HG03025 (cell line): ENCODE measurements at regions not wholly inside any gene's neighbourhood (a gene's known extent, or its start where the extent isn't known, plus 50 kb on each side); places are given as distances from the start of the nearest gene placed in this dataset.

Experiments
- ATAC-seq: cut with Tn5 transposase; IDR thresholded peaks from one replicate; pipeline ENCODE4 v1.9.1; 2021; ENCODE audit warnings: mild to moderate bottlenecking, moderate library complexity; ENCODE audit not compliant: unreplicated experiment, low FRiP score

DNA sequence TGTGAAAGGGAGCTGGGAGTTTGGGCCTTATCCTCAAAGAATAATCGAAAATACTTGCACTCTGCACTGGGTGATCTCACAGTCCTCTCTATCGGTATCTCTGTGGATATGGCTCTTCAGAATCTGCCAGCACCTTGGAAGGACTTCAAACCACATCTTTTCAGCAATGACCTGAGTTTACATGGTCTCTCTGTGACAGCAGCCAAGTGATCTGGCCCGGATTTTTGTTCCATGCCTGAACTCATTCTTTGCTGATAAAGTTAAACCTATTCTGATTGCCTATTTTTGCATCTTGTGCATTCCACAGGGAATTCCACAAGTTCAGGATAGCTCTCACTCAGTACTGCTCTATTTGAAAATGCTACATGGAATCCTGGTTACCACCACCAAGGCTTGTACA lies 98.9 kb downstream of the HDGFL1 start:
- ATAC-seq, result no peak

DNA sequence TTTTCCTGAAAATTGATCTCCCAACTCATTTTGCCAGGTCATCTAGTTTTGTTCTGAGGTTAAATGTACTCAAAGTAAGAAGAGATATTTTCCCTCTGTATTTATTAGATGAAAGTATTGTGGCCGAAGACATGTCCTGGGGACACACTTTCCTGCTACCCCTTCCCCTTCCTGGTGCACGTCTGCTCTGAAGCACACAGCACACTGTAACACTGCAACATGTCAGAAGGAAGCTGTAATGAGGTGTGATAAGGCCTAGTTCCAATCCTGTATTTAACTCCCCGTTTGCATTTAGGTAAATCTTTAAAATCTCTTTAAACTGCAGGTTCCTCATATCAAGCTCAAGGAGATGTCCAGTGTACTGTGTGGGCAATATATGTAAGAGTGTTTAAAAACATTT lies 99.4 kb downstream of the HDGFL1 start:
- ATAC-seq, result no peak

DNA sequence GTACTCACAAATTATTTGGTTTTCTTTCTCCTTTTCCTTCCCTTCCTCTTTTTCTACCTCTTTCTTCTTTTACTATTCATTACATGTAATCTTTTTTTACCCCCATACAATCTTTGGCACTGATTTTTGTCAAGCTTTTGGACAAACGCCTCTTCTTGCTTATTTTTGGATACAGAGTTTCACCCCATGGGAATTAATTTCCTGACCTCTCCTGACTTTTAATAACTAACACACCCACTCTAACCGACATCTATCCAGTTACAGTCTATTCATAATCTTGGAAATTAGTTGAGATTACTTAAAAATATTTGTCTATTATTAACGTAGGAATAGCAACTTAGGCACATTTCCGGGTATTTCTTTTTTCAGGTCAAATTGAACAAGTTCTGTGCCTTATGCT lies 101.2 kb downstream of the HDGFL1 start:
- no peak for ATAC-seq

DNA sequence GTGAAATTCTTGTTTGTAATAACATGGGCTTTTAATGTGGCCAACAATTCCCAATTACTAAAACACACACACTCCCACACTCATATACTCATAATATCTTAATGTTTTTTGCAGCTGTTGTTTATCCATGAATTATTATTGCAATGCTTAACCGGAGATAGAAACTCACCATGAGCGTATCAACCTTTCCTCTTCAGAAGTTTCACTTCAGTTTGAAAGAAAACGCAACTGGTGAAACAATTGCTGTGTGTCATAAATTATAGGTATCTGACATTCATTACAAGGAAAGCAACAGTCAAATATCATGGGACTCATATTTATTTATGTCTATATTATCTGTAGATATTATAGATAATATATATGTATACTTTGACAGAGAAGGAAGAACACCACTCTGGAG lies 104.1 kb downstream of the HDGFL1 start:
- ATAC-seq, result no peak

DNA sequence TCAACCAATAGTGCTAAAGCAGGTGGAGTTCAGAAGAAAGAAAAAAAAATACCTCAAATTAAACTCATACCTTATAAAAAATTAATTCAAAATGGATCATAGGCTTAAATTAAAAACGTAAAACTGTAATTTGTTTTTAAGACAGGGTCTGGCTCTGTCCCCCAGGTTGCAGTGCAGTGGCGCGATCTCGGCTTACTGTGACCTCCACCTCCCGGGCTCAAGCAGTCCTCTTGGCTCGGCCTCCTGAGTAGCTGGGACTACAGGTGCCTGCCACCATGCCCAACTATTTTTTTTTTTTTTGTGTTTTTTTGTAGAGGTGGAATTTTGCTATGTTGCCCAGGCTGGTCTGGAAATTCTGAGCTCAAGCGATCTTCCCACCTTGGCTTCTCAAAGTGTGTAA lies 111.6 kb downstream of the HDGFL1 start:
- ATAC-seq, result no peak

DNA sequence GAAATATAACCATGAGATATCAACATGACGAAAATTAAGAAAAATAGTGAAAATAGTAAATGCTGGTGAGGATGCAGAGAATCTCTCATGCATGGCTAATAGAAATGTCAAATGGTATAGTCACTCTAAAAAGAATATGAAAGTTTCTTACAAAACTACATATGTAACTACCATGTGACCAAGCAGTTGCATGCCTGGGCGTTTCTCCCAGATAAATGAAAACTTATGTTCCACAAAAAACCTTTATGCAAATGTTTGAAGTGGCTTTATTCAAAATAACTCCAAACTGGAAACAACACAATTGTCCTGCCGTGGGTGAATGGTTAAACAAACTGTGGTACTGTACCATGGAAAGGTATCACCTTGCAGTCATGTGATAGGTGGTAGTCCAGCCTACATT lies 112.4 kb downstream of the HDGFL1 start:
- no peak for ATAC-seq

DNA sequence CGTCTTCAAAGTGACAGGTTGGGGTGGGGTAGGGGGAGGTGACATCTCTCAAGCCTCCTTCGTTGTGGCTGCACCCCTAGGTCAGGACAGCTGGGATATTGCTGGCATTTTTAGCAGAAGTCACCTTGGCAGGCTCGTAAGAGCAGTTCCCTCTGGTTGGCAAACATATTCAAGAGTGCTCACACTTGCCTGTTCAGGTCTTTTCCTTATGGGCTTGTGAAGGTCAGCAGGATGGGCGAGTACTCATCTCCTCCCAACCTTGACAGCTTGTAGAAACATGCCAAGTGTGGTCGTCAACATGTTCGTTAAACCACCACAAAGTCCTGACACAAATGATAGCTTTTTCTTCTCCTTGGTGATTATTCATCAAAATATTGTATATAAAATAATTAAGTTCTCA lies 113.6 kb downstream of the HDGFL1 start:
- ATAC-seq, result no peak

DNA sequence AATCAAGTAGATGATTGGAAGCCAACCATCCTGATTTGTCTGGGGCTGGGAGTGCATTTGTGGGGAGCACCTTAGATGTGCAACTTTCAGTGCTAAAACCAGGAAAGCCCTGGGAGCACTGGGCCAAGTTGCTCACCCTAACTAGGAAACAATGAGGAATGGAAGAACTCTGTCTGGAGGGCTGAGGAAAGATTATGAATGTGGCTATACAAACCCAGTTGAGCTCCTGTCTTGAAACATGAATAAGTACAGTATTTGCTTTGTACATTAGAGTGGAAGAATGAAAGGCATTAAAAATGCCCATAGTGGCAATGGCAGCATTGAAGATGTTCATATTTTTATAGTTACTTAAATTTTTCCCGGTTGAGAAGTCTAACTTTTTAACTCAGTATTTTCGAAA lies 121.1 kb downstream of the HDGFL1 start:
- ATAC-seq, result no peak

DNA sequence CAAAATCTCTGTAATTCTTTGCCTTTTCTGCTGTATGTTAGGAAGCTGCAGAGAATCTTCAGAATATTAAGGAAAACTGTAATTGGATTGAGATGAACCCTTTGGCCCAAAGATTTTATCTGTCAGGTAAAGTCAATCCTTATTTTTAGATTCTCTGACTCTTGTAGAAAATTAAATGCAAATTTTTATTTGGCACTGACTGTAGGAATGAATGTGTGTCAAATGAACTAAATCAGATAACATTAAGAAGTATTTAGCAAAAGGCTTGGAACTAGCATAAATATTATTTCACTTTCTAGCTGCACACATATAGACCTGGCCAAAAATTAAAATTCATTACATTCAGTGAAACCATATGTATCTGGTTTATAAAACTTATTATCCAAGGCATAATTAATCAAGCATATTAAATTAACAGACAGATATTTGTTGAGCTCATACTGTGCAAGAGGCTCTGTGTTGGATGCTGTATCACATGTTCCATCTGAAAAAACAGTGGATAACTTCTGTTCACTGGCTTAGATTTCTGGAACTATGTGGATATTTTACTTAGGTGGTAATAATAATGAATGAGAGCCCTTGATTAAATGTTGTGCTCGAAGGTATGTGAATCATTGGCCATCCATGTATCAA lies 124.8 kb downstream of the HDGFL1 start:
- no peak for ATAC-seq

DNA sequence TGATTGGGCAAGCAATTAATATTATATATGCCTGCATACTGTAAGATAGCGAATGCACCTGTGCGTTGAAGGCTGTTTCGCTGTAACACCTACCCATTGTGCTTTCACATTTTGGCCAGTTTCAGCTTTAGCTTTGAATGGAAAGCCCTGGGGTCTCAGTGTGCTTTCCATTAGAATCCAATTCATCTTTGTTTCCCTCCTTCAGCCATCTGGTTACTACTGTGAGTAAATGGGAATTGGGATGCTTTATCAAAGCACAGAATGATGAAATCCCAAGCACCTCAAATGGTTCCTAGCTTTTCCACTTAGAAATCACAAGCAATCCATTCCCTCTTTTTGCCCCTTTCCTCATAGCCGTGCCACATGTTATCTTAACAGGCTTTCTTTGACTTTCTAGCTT lies 127.1 kb downstream of the HDGFL1 start:
- no peak for ATAC-seq

DNA sequence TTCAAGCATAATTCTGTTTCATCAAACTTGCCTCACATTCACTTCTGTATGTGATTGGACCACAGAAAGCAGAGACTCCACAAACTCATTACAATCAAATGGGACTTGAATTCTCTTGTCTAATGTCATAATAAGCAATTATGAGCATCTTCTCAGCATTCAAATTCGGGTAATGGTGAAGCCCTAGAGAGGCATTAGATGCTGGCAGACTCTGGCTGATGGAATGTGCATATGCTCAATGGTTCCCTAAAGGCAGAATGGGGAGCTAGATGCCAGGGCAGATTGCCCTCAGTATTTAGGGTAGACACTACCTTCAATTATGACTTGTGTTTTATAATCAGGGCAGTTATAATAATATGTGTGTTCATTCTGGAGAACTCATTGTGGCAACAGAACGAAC lies 127.9 kb downstream of the HDGFL1 start:
- ATAC-seq, result no peak

DNA sequence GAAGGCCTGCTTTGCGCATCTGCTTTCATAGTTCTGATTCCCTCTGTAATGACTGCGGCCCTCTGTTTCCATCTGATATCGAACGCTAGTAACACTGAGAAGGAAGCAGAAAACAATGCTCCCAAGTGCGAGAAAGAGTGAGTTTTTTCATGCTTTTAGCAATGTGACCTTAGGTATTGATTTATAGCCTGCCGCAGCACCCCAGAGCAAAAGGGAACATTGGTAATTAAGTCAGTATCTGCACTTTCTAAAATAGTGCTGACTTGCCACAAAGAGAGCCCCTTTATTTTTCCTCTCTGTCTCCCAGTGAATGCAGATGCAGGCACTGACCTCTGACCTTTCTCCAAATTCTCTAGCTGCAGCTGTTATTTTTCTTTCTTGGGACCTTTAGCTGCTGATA lies 129.8 kb downstream of the HDGFL1 start:
- no peak for ATAC-seq

DNA sequence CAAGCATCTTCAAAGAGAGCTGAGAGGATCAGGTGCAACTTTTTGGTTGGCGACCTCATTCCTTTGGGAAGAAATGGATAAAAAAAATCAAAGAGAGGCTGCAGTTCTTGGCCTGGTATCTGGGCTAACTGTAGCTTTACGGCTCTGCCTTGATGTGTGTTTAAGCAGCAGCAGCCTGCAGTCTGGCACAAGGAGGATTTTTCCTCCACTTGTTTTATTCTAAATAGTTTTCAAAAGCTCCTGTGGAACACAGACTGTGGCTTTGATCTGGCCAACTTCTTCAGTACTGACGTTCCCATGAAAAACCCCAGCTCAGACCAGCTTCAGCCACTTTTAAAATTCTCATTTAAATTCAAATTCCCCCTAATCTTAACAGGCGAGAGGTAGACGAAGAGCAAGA lies 137.3 kb downstream of the HDGFL1 start:
- ATAC-seq, result no peak

DNA sequence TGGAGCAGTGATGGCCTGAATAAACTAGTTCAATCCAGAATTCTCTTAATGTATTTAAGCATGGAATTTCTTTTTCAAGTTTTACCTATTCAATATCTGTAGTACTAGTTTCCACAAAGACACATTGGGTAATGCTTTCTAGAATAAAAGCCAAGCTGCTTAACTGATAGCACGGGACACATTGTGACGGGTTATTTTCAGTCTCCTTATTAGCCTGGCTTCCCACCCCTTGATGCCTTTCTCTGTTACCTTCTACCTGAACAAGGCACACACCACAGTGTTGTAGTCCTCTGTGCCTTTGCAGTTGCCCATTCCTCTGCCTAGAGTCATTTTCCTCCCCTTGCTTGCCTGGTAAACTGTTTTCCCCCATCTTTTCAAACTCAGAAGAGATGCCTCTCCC lies 139.1 kb downstream of the HDGFL1 start:
- no peak for ATAC-seq

DNA sequence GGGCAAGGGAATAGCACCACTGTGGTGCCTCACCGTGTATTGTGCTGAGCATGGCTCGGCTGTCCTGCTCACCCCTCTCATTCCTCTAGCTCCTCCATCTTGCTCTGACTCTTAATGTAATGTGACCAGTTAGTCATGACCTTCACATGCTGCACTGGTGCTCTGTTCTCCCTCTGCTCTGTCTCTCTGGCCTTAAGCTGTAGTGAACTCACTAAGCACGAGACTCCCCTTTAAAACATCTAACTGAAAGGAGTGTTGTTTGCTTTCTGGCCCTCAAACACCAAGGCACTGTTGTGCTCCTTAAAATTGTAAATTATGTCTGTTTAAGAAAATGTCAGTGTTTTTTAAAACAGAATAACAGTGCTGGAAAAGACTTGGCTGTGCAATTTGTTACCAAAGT lies 140.4 kb downstream of the HDGFL1 start:
- no peak for ATAC-seq

DNA sequence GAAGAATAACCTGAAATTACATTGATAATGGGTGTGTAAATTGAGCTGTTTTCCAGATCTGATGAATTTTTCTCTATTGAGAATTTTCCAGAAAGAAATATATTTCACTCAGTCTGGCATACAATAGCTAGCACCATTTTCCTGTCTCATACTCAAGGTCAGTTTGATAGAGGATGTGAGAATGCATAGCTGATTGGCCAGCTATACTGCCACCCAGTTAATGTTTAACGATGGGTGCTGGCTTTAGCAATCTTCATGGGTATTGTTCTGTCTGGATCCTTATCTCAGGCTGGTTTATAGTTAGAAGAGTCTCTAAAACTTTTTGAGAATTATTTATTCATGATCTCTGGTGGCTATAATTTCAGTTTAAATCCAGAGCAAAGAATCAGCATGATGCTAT lies 147.4 kb downstream of the HDGFL1 start:
- no peak for ATAC-seq

DNA sequence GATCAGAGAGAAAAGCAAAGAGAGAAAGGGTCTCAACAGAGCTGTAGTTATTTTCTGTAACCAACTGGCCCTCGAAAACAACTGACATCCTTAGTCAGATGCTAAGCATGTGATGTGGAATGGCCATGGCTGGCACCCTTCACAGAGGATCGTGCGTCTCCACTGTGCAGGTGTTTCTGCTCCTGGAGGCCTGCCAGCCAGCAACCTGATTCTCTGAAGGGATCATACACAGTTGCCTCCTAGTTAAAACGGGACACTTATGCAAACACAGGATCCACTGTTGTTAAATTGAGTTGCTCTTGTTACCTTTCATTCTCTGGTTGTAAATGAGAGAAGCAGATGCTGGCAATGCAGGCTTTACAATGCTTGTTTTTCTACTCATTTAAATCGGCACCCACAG lies 148.5 kb downstream of the HDGFL1 start:
- no peak for ATAC-seq

DNA sequence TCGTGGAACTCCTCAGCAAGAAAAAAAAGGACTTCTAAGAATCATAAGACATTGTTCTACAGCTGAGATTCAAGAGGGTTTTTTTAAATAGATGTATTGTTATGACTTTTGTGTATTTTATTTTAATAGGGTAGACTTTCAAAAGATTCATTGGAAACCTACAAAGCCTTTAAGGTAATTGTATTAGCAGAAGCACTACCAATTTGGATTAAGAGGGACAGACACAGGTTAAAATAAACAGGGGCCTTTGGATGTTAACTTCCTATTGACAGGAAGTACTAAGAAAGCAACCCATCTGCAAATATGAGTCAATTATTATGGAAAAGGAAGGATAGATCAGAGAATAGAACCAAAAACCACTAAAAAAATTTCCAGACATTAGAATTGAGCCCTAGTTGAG lies 153.5 kb downstream of the HDGFL1 start:
- no peak for ATAC-seq

DNA sequence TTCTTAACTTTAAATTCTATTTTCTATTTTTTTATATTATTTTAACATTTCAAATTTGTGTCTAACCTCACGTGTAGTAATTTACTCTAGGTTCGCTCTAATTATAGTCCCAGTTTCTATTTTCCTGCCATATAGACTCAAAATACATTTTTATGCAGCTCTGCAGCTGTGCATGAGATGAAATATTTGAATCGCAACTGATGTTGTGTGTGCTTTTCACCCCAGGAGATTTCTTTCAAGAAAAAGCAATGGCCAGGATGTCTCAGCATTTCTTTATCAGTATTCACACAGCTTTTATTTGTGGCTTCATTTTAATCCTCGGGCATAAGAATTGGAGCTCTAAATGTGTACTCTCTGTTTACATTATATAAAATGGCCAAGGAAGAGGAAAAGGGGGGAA lies 157.6 kb downstream of the HDGFL1 start:
- ATAC-seq, result no peak

DNA sequence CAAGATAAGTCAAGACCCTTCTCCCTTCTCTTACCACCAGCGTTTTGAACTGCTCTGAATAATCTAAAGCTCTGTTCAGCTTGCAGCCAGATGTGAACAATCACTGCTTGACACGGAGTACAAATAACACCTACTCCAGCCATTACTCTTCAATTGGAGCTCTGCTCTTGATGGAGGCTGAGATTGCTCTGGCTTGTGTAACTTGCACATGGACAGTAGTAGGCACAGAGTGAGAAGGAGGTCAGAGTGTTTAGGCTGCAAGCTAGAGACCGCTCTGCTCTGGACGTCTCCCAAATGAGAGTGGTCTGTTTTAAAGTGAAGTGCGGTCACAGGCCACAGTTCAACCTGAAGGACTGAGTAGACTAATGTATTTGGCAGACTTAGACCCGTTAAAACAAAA lies 158.3 kb downstream of the HDGFL1 start:
- ATAC-seq, result no peak

DNA sequence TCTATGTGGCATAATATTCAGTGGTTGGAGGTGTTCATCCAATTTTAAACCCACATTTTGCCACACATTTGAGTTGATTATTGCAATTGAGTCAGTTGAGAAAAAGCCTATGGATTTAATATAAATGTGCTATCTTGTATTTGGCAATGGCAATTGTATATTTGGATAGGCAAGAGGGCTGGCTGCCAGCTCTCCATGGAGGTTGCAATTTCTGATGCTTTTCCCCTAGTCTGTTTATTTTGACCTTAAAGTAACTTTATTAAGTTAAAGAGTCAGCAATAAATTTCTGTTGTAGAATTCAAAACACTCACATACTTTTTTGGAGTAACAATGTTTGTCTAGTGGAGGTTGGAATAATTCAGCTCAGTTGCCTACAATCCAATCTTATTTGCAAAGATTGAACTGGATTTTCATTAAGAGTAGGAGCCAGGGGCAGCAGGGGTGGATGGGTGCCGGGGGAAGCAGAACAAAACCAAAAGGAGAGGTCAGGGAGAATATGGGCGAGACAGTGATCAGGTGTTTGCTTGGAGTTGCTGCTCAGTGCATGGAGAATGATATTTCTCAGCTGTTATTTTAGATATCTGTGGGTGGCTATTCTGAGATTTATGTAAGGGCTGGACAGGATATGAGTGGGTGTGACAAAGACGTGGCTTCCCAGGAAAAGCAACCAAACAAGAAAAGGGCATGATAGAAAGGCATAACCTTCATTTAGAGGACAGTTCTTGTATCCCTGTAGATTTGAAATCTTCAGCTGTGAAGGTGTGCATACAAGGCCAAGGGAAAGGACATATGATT lies 163.0 kb downstream of the HDGFL1 start:
- ATAC-seq, result no peak

DNA sequence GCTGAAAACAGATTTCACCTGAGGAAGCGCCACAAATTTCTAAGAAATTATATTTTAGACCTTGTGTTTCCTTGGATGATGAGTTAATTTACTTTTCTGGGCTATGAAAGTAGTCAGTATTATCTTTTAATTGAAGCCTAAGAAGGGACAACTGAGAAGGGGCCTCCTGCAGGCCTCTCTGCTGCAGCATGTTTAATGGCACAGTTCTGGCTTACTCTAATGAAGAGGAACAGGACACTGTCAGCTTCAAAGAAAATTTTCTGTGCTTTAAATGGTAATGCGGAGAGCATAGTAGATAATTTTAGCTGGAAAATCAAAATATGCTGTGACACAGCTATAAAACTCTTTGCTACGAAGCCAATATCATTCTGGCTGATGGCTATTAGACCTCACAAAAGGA lies 167.4 kb downstream of the HDGFL1 start:
- ATAC-seq, result no peak
